CD4-positive, alpha-beta T cell (primary cell): ENCODE measurements at regions not wholly inside any gene's neighbourhood (a gene's known extent, or its start where the extent isn't known, plus 50 kb on each side); places are given as distances from the start of the nearest gene placed in this dataset.

Experiments
- ATAC-seq: fragments of 200-7000 bp; cut with Tn5 transposase; one replicate; pipeline ENCODE4 v1.10.0; 2022; ENCODE audit warnings: mild to moderate bottlenecking; ENCODE audit not compliant: poor library complexity
- CTCF ChIA-PET: fragments of 350-600 bp; sonication (Branson Sonifier 250); formaldehyde crosslinking; loops from one replicate; lab custom pipeline; 2021; ENCODE audit warnings: antibody characterized with exemption, inconsistent platforms; lab: Charles Lee
- POLR2A ChIA-PET: fragments of 350-600 bp; sonication (Branson Sonifier 250); formaldehyde crosslinking; loops from one replicate; lab custom pipeline; 2021; ENCODE audit warnings: antibody characterized with exemption, inconsistent platforms; lab: Charles Lee
- DNase-seq, 14 experiments: peaks; one replicate each; pipeline ENCODE4 v3.0.0-alpha.2; 2013 to 2020; ENCODE audit warnings: mixed read lengths in 2 of 14
- H3K27ac ChIP-seq, 2 donors: one replicate each; pipeline versions ENCODE4 v1.5.1 to v1.7.0; 2013; ENCODE audit warnings: low read length in 2 of 2, low read depth in 1 of 2, mild to moderate bottlenecking in 1 of 2
- H3K27me3 ChIP-seq, 2 experiments: 1 replicate in 1 of 2; 2 replicates in 1 of 2; pipeline versions ENCODE4 v1.6.1 to v1.7.0; 2013; ENCODE audit warnings: low read length in 2 of 2, control low read depth in 1 of 2, mild to moderate bottlenecking in 1 of 2, moderate library complexity in 1 of 2; ENCODE audit not compliant: insufficient read depth in 2 of 2, control insufficient read depth in 1 of 2
- H3K36me3 ChIP-seq: one replicate; pipeline ENCODE4 v1.6.1; 2013; ENCODE audit warnings: low read length, control low read depth; ENCODE audit not compliant: insufficient read depth
- H3K4me1 ChIP-seq: one replicate; pipeline ENCODE4 v1.6.1; 2013; ENCODE audit warnings: low read length, control low read depth; ENCODE audit not compliant: insufficient read depth
- H3K4me3 ChIP-seq: one replicate; pipeline ENCODE4 v1.5.1; 2013; ENCODE audit warnings: mild to moderate bottlenecking, low read length, moderate library complexity
- H3K9me3 ChIP-seq, 2 experiments: 1 replicate in 1 of 2; 2 replicates in 1 of 2; pipeline versions ENCODE4 v1.6.1 to v1.7.0; 2013; ENCODE audit warnings: low read length in 2 of 2, mild to moderate bottlenecking in 2 of 2, control low read depth in 1 of 2, moderate library complexity in 1 of 2; ENCODE audit not compliant: control insufficient read depth in 1 of 2, insufficient read depth in 1 of 2
- H3K27ac Mint-ChIP-seq: one replicate; pipeline ENCODE4 v1.8.0; 2020; ENCODE audit warnings: mixed read lengths
- H3K27me3 Mint-ChIP-seq: one replicate; pipeline ENCODE4 v1.8.0; 2021; ENCODE audit warnings: mixed read lengths
- H3K36me3 Mint-ChIP-seq: one replicate; pipeline ENCODE4 v1.8.0; 2021; ENCODE audit warnings: low read depth, mixed read lengths
- H3K4me1 Mint-ChIP-seq: one replicate; pipeline ENCODE4 v1.8.0; 2021; ENCODE audit warnings: low read depth, mixed read lengths
- H3K4me3 Mint-ChIP-seq: one replicate; pipeline ENCODE4 v1.8.0; 2020; ENCODE audit warnings: mild to moderate bottlenecking, mixed read lengths
- H3K9me3 Mint-ChIP-seq: one replicate; pipeline ENCODE4 v1.8.0; 2020; ENCODE audit warnings: mixed read lengths
- intact Hi-C, 2 experiments: fragments of 100-400 bp; cut with DNase I in 1 of 2; cut with micrococcal nuclease in 1 of 2; formaldehyde crosslinking; loops; one replicate each; pipeline versions ENCODE4 v1.15.1 to v1.9.0; 2023 to 2025; cut with DNase I, micrococcal nuclease
- TF ChIP-seq, protein P1 (sequence below): fragments of 200-600 bp; IDR thresholded peaks from one replicate; pipeline ENCODE4 v1.8.0; 2022; ENCODE audit warnings: antibody characterized with exemption, mild to moderate bottlenecking

- TF ChIP-seq, protein P1, sequence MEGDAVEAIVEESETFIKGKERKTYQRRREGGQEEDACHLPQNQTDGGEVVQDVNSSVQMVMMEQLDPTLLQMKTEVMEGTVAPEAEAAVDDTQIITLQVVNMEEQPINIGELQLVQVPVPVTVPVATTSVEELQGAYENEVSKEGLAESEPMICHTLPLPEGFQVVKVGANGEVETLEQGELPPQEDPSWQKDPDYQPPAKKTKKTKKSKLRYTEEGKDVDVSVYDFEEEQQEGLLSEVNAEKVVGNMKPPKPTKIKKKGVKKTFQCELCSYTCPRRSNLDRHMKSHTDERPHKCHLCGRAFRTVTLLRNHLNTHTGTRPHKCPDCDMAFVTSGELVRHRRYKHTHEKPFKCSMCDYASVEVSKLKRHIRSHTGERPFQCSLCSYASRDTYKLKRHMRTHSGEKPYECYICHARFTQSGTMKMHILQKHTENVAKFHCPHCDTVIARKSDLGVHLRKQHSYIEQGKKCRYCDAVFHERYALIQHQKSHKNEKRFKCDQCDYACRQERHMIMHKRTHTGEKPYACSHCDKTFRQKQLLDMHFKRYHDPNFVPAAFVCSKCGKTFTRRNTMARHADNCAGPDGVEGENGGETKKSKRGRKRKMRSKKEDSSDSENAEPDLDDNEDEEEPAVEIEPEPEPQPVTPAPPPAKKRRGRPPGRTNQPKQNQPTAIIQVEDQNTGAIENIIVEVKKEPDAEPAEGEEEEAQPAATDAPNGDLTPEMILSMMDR, result no peak
- intact Hi-C loops, result no loop called here
- ChIA-PET POLR2A (no interaction called here), CTCF (no interaction called here)
- H3K36me3 Mint-ChIP-seq, result no peaks in the 10 kb centered on the region
- H3K27me3 Mint-ChIP-seq, result no peaks in the 10 kb centered on the region
- Histone ChIP-seq H3K9me3 (no peaks in the 10 kb centered on the region), H3K36me3 (no peaks in the 10 kb centered on the region), H3K4me1 (no peaks in the 10 kb centered on the region), H3K27me3 (no peaks in the 10 kb centered on the region), H3K27ac (no peak overlapping the region), H3K4me3 (no peak overlapping the region)
- H3K4me1 Mint-ChIP-seq, result no peaks in the 10 kb centered on the region
- no peak overlapping the region for H3K4me3 Mint-ChIP-seq
- ATAC-seq (no peak), DNase-seq (no peak)
- H3K27ac Mint-ChIP-seq, result no peak overlapping the region
- no peaks in the 10 kb centered on the region for H3K9me3 Mint-ChIP-seq
Measured at GRCh38 chr1:221067721-221068120, 188.5 kb downstream of the HLX start.

GRCh38 chr1:221069178-221069903 is 190.1 kb downstream of the HLX start:
- no peaks in the 10 kb centered on the region for H3K27me3 Mint-ChIP-seq
- H3K4me1 Mint-ChIP-seq, result no peaks in the 10 kb centered on the region
- no peaks in the 10 kb centered on the region for H3K9me3 ChIP-seq
- no peak overlapping the region for H3K27ac Mint-ChIP-seq
- no peaks in the 10 kb centered on the region for H3K36me3 ChIP-seq
- H3K4me1 ChIP-seq, result no peaks in the 10 kb centered on the region
- intact Hi-C loops, result no loop called here
- no peak overlapping the region for H3K4me3 ChIP-seq
- H3K27me3 ChIP-seq, result no peaks in the 10 kb centered on the region
- H3K4me3 Mint-ChIP-seq, result no peak overlapping the region
- no peak overlapping the region for H3K27ac ChIP-seq
- ATAC-seq (no peak), DNase-seq (peak in 2 of 14 experiments; percentile 5 to 7)
- TF ChIP-seq, protein P1, result no peak
- CTCF ChIA-PET, result no interaction called here
- no peaks in the 10 kb centered on the region for H3K36me3 Mint-ChIP-seq
- no peaks in the 10 kb centered on the region for H3K9me3 Mint-ChIP-seq
- POLR2A ChIA-PET, result no interaction called here

DNA sequence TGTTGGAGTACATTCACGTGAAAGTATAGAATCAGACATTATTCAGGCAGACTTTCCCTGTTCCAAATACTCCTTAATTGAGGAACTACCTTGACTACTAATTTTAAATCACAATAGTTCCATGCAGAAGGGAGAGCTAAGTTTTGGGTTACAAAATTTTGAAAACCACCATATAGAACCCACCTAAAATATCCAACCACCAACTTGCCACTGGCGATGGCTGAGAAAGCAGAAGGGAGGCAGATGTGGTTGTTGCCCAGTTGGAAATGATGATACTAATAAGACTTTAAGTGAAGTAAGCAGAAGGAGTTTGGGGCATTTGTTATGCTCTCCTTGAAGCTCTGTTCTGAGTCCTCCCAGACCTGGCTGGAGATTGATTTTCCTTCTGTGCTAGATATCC is 190.7 kb downstream of the HLX start:
- Mint-ChIP-seq H3K4me3 (no peak overlapping the region), H3K4me1 (no peaks in the 10 kb centered on the region)
- CTCF ChIA-PET, result no interaction called here

More for the DNA sequence above, 190.7 kb downstream of the HLX start:
- Mint-ChIP-seq H3K27ac (no peak overlapping the region), H3K36me3 (no peaks in the 10 kb centered on the region), H3K27me3 (no peaks in the 10 kb centered on the region), H3K9me3 (no peaks in the 10 kb centered on the region)
- TF ChIP-seq, protein P1, result no peak
- Histone ChIP-seq H3K4me3 (no peak overlapping the region), H3K4me1 (no peaks in the 10 kb centered on the region), H3K9me3 (no peaks in the 10 kb centered on the region), H3K27me3 (no peaks in the 10 kb centered on the region), H3K36me3 (no peaks in the 10 kb centered on the region), H3K27ac (no peak overlapping the region)
- intact Hi-C loops, result no loop called here
- no peak for ATAC-seq
- no peak for DNase-seq
- POLR2A ChIA-PET, result no interaction called here
